Glutamatergic neuron (in vitro differentiated cells): ENCODE measurements at regions not wholly inside any gene's neighbourhood (a gene's known extent, or its start where the extent isn't known, plus 50 kb on each side); places are given as distances from the start of the nearest gene placed in this dataset.

Experiments used
- DNase-seq: peaks from one replicate; pipeline ENCODE4 v3.0.0; 2022
- H3K27ac Mint-ChIP-seq: one replicate; pipeline ENCODE4 v1.8.0; 2020; ENCODE audit warnings: mild to moderate bottlenecking, mixed read lengths, inconsistent platforms; ENCODE audit not compliant: unreplicated experiment
- H3K27me3 Mint-ChIP-seq: one replicate; pipeline ENCODE4 v1.8.0; 2020; ENCODE audit warnings: mild to moderate bottlenecking, moderate library complexity, mixed read lengths, inconsistent platforms; ENCODE audit not compliant: unreplicated experiment
- H3K36me3 Mint-ChIP-seq: one replicate; pipeline ENCODE4 v1.8.0; 2020; ENCODE audit warnings: mild to moderate bottlenecking, mixed read lengths, inconsistent platforms; ENCODE audit not compliant: unreplicated experiment
- H3K4me1 Mint-ChIP-seq: one replicate; pipeline ENCODE4 v1.8.0; 2020; ENCODE audit warnings: mild to moderate bottlenecking, low read depth, mixed read lengths, inconsistent platforms; ENCODE audit not compliant: unreplicated experiment
- H3K4me3 Mint-ChIP-seq: one replicate; pipeline ENCODE4 v1.8.0; 2020; ENCODE audit warnings: mild to moderate bottlenecking, mixed read lengths, inconsistent platforms; ENCODE audit not compliant: unreplicated experiment
- H3K9me3 Mint-ChIP-seq: one replicate; pipeline ENCODE4 v1.8.0; 2020; ENCODE audit warnings: mild to moderate bottlenecking, moderate library complexity, mixed read lengths, inconsistent platforms; ENCODE audit not compliant: unreplicated experiment
- TF ChIP-seq, protein P1 (sequence below): fragments of 200-600 bp; sonication (generic); IDR thresholded peaks from one replicate; pipeline ENCODE4 v1.5.0; 2021; ENCODE audit not compliant: partially characterized antibody, unreplicated experiment

DNA sequence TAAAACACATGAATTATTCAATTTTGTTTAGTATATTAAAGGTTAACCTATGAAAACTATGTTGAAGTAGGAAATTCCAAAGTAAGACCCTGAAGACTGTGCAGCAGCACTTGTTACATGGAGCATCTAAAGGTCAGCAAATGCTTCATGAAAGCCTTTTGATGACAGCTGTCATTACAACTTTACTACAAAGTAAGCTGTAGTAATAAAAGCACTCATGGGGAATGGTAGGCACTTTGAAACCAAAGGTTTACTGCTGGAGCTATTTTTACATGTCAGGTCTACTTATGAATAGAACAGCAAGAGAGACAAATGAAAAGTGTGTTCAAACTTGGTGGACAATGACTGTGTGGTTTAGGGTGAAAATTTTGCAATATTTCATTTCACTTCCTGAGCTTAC lies 672.5 kb upstream of the PCDH20 start:
- Mint-ChIP-seq H3K4me3 (no peak overlapping the region), H3K36me3 (no peaks in the 10 kb centered on the region), H3K4me1 (no peaks in the 10 kb centered on the region), H3K9me3 (no peaks in the 10 kb centered on the region), H3K27ac (no peak overlapping the region), H3K27me3 (no peaks in the 10 kb centered on the region)
- TF ChIP-seq, protein P1, sequence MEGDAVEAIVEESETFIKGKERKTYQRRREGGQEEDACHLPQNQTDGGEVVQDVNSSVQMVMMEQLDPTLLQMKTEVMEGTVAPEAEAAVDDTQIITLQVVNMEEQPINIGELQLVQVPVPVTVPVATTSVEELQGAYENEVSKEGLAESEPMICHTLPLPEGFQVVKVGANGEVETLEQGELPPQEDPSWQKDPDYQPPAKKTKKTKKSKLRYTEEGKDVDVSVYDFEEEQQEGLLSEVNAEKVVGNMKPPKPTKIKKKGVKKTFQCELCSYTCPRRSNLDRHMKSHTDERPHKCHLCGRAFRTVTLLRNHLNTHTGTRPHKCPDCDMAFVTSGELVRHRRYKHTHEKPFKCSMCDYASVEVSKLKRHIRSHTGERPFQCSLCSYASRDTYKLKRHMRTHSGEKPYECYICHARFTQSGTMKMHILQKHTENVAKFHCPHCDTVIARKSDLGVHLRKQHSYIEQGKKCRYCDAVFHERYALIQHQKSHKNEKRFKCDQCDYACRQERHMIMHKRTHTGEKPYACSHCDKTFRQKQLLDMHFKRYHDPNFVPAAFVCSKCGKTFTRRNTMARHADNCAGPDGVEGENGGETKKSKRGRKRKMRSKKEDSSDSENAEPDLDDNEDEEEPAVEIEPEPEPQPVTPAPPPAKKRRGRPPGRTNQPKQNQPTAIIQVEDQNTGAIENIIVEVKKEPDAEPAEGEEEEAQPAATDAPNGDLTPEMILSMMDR = no peak
- no peak for DNase-seq

DNA sequence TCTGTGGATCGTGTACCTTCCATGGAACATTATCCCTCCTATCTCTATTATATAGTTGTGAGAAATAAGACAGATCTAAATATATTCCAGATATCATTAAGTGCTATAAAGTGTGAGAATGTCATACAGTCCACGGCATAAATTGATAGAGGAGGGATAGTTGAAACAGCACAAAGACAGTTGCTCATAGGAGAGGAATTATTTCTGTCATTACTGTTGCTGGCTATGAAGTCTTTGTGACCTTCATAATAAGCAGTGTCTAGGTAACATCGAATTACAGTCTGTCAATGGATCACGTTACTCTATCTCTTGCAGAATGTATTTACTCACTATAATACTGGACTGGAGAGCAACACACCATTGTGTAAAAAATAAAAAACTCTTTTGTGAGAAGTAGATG lies 671.5 kb upstream of the PCDH20 start:
- Mint-ChIP-seq H3K36me3 (no peaks in the 10 kb centered on the region), H3K4me1 (no peaks in the 10 kb centered on the region), H3K4me3 (no peak overlapping the region), H3K27me3 (no peaks in the 10 kb centered on the region), H3K9me3 (no peaks in the 10 kb centered on the region), H3K27ac (no peak overlapping the region)
- TF ChIP-seq, protein P1 = no peak
- DNase-seq = no peak

DNA sequence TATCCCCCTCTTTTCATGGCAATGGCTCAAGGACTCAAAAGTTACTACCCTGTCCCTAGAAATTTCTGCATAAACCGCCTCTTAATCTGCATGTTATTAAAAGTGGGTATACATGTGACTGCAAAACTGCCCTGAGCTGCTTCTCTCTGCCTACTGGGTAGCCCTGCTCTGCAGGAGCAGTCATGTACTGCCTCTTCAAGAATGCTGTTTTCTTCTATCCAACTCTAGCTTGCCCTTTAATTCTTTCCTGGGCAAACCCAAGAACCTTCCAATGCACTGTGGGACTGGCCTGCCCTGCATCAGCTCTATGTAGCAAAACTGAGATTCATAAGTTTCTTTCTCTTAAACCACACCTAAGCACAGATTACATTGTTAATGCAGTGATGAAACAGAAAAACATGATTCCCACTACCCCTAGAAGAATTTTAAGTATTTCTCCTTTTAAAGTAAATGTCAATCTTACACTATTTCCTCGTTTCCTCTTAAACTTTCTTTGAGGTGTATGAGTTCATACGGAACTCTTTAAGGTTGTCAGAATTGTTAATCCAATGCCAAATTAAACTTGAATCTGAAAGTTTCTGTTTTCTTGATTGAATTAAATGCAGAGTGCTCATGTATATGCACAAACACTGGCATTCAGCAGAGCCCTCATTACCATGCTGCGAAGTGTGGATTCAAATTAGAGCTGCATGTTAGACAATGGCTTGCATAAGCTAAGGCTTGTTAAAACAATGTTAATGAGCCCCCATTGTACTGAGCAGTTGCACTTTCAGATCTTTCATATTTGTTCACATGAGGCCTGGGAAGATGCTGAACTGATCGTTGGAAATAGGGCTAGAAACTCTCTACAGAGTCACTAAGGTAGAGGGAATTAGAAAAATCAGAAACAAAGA lies 669.9 kb upstream of the PCDH20 start:
- Mint-ChIP-seq H3K27ac (no peak overlapping the region), H3K36me3 (no peaks in the 10 kb centered on the region), H3K4me1 (no peaks in the 10 kb centered on the region), H3K4me3 (no peak overlapping the region), H3K27me3 (no peaks in the 10 kb centered on the region), H3K9me3 (no peaks in the 10 kb centered on the region)
- TF ChIP-seq, protein P1 = no peak
- DNase-seq = no peak

DNA sequence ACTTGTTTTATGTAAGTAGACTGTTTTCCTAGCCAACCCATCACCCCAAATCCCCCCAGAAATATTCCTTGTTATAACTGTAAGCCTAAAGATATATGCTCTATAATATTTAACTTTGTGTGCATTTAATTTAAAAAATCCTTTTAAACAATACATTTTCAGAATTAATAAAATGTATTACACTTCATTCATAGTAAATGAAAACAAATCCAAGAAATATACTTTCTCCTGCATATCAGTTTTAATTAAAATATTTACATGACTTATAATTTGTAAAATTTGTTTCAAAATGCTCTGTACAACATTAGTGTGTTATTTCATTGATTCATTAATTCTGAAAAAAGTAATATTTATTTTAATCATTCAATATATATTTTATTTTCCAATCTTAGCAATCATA lies 669.1 kb upstream of the PCDH20 start:
- no peaks in the 10 kb centered on the region for H3K4me1 Mint-ChIP-seq
- TF ChIP-seq, protein P1 = no peak
- H3K4me3 Mint-ChIP-seq = no peak overlapping the region
- H3K27me3 Mint-ChIP-seq = no peaks in the 10 kb centered on the region
- H3K9me3 Mint-ChIP-seq = no peaks in the 10 kb centered on the region
- no peaks in the 10 kb centered on the region for H3K36me3 Mint-ChIP-seq
- no peak for DNase-seq
- H3K27ac Mint-ChIP-seq = no peak overlapping the region

DNA sequence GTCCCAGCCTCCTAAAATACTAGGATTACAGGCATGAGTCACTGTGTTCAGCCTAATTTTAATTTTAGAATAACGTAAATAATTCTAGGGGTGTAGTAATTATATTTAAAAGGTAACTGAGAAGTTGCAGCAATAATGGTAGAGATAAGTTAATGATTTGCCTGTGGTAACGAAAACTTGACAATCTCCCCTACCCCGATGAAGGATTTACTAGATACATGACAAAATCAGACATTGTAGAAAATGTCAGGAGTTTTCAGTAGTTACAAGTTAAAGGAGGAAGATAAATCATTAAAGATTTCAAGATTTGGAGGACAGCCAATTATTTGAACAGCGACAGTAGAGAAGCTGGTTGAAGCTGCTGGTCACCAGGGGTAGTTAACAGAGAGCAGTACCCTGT lies 652.2 kb upstream of the PCDH20 start:
- TF ChIP-seq, protein P1 = no peak
- H3K36me3 Mint-ChIP-seq = no peaks in the 10 kb centered on the region
- H3K4me1 Mint-ChIP-seq = no peaks in the 10 kb centered on the region
- DNase-seq = no peak
- no peak overlapping the region for H3K27ac Mint-ChIP-seq
- no peaks in the 10 kb centered on the region for H3K27me3 Mint-ChIP-seq
- no peaks in the 10 kb centered on the region for H3K9me3 Mint-ChIP-seq
- H3K4me3 Mint-ChIP-seq = no peak overlapping the region
